ENCODE measurements at regions not wholly inside any gene's neighbourhood (a gene's known extent, or its start where the extent isn't known, plus 50 kb on each side); places are given as distances from the start of the nearest gene placed in this dataset.

- DNase-seq (ENCODE audit: low spot score), result peak; percentile 30
Measured at GRCh38 chr9:16133556-16134227, 580.8 kb downstream of the CCDC171 start.

DNA sequence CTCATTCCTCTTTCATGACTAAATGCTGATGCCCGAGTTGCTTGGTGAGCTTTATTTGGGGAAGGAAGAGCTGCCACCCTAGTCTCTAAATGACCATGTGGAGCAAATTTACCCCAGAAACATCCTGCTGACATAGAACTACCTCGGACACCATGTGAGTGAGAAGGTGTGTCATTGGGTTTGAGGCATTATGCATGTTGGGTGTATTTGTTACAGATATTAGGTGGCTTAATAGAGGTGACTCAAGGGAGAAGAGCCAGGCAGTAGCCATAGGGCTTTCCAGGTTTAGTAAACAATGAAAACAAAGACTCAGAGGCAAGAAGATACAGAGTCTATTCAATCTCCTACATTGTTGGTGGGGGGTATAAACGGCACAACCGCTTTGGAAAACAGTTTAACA, 581.5 kb downstream of the CCDC171 start:
- DNase-seq (ENCODE audit: low spot score), result no peak

DNA sequence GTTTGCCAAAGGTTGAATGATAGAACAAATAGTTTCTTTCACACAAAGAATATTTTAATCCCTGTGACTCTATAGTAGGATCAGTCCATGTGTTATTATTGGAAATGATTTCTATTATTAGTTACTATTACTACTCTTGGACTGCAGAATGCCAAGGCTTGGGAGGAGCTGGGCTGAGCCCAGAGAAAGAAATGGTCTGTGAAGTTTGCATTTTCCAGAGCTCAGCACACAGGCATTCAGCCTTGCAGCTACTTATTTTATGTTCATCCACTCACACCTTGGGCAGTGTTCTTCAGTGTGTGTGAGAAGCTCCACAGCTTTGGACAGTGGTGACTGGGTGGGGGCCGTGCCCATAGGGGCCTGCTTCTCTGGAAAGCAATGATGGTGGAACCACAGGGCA, 583.1 kb downstream of the CCDC171 start:
- DNase-seq (ENCODE audit: low spot score), result no peak

DNA sequence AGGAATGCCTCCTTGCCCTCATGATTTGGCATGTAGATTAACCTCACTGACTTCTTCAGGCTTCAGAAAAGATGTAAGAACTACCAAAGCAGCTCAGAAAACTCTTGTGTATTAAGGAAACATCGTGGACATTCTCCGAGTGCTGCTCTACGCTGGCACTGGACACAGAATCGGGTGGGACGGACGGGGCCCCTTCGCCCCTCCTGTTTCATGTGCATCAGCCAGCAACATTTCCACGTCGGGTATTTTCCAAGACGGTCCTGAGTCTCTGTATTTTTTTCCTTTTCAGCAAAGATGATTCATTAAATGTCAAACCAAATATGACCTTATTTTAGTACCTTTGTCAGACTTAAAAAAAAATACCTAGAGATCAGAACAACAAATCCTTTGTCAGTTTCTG, 583.6 kb downstream of the CCDC171 start:
- no peak for DNase-seq (ENCODE audit: low spot score)

- DNase-seq (ENCODE audit: low spot score), result no peak
Measured at GRCh38 chr9:16136961-16137360, 584.1 kb downstream of the CCDC171 start.

GRCh38 chr9:16138561-16139491, 586.0 kb downstream of the CCDC171 start:
- no peak for DNase-seq (ENCODE audit: low spot score)

DNA sequence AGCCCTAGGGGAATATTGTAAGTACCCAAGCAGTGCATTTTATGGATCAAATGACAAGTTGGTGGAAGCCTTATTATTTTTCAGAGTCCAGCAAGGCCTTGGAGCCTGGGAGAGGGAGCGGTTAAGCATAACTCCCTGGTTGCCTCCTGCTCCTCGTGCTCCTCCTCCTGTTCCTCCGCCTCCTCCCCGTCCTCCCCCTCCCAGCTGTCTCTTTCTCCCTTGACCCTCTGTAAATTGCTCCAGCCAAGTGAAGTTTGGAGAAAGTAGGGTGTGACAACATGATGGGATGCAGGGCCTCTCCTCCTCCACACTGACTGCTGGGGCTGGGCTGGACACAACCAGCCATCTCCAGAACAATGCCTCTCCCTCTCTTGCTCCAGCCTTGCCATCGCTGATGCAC, 586.9 kb downstream of the CCDC171 start:
- DNase-seq (ENCODE audit: low spot score), result no peak

DNA sequence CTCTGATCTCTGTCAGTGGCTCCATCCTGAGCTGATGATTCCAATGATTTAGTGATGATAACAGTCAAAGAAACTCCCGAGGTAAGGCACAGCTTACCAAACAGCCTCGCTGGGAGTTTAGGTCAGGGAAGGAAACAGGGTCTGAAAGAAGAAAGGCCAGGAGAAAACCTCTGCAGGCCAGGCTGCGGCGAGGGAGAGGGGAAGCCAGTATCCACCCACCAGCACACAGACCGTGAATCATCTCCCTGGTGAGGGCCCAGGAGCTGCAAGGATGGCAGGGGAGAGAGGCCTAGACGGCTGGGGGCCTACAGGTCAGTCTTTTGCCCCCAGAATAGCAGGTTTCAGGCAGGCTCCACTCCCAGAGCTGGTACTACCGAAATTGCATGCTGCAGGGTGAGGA, 590.5 kb downstream of the CCDC171 start:
- no peak for DNase-seq (ENCODE audit: low spot score)

DNA sequence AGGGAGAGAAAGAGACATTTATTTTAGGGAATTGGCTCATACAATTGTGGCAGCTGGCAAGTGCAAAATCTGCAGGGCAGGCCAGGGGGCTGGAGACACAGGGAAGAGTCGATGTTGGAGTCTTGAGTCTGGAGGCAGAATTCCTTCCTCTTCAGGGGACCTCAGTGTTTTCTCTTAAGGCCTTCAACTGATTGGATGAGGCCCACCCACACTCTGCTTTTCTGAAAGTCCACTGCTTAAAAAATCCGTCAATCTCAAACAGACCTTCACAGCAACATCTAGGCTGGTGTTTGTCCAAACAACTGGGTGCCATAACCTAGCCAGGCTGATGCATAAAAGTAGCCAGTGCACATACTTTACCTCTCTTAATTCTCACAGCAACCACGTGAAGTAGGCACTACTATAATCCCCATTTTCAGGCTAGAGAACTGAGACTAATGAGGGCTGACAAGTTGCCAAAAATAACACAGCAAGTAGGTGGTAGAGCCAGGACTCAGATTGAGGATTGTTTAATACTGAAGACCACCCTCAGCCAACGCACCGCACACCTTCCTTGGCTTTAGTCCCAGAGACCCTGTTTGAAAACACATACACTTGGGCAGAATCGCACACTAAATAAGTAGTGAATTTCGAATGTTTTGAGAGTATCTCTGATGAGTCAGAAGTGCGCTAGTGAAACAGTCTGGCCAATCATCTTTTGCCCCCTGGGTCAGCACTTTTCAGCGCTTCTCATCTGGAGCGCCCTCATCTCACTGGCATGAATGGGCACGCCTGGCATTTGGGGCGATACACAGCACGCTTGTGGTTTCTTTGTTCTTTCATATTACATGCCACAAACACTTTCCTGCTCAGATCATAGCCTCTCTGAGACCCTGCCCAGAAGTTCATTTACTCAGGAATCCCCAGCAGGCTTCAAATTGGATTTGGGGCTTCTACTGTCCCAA, 591.4 kb downstream of the CCDC171 start:
- no peak for DNase-seq (ENCODE audit: low spot score)

- no peak for DNase-seq (ENCODE audit: low spot score)
Measured at GRCh38 chr9:16145196-16145950, 592.5 kb downstream of the CCDC171 start.

GRCh38 chr9:16147726-16148125, 594.9 kb downstream of the CCDC171 start:
- no peak for DNase-seq (ENCODE audit: low spot score)

DNA sequence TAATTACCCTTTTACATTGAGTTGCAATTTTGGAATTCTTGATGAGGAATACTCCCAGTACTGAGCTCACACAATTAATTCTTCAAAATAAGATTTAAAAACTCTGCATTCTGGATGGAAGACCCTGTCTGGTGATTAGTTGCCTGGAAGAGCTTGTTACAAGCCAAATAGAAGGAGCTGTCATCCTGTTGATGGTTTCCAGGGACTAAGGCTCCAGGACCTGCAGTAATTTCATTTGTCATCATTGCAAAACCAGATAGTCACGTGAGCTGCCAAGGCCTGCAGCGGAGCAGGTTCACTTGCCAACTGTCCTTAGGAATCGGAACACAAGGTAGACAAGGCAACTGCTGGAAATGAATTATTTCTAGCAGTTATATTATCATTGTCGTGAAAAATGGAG, 597.7 kb downstream of the CCDC171 start:
- DNase-seq (ENCODE audit: low spot score), result no peak

DNA sequence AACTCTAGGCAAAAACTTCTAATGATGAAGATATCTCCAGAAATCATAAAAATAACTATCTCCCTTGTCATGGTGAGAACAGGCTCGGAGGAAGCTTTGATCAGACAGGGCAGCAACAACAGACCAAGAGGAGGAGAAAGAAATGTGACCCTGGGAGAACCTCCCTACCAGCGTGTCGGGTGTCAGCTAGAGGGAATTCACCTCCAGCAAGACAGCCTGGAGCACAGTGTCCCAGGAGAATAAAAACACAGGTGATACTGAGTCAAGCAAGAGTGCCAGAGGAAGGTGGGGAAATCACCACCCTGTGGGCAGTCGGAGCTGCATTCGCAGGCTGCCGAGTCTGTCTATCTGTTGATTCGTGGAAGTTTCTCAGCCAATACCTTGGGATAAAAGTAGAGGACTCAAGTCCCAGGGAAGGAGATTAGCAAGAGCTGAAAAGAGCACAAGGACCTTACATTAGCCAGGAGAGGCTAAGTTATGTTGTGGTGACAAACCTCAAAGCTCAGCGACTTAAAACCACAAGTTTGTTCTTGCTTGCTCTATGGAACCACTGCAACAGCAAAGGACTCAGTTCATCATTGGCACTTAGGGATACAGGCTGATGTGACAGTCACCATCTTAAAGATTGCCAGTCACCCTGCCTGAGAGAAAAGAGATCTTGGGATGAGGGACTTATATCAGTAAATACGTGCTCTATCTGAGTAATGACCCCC, 598.3 kb downstream of the CCDC171 start:
- no peak for DNase-seq (ENCODE audit: low spot score)

DNA sequence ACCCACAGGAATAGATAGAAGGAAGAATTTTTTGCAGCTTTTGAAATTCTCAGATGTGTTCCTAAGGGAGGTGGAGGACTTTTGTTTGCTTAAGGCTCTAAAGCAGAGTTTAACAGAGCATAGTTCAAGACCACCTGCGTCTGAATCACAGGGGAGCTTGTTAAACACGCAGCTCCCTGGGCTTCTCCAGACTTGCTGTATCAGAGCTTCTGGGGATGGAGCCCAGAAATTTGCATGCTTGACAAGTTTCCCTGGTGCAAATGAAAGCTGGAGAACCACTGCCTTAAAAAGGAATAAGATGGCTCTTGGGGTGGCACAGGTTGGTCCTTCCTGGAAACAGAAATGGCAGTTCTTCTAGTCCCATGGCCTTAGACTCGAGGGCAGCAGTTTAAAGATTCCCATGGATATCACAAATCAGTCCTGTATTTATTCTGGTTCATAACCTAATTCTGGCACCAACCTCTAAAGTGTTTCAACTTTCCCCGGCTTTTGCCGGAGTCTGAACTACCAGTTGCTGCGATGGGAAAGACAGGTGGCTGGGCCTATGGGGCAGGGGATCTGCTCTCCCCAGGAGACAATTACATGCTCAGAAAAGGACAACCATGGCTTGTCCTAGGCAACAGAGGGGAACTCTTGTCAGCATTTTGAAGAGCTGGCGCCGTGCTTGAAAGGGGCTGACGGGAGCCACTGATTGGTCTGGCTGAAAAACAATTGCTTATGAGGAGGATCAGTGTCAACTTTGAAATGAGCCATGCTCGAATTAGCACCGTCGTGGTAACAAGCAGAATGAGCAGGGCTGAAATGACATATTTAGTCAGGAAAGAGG, 599.6 kb downstream of the CCDC171 start:
- DNase-seq (ENCODE audit: low spot score), result no peak

GRCh38 chr9:16153221-16153620, 600.4 kb downstream of the CCDC171 start:
- DNase-seq (ENCODE audit: low spot score), result no peak

DNA sequence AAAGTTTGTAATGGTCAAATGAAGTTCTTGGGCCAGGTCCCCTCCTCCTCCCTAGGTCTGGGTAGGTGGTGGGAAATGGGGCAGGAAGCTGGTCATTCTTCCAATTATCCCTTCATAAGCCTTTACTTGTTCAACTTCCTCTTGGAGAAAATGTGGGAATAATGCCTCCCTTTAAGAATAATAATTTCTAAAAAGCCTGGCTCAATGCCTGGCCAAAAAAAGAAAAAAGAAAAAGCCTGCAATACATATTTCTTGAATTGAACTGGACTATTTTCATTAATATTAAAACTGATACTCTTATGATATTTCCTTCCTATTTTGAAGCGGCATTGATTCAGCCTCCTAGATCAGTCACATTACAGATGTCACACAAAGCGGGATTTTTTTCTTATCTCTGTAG, 600.9 kb downstream of the CCDC171 start:
- DNase-seq (ENCODE audit: low spot score), result no peak

GRCh38 chr9:16154521-16155078, 601.8 kb downstream of the CCDC171 start:
- no peak for DNase-seq (ENCODE audit: low spot score)

DNA sequence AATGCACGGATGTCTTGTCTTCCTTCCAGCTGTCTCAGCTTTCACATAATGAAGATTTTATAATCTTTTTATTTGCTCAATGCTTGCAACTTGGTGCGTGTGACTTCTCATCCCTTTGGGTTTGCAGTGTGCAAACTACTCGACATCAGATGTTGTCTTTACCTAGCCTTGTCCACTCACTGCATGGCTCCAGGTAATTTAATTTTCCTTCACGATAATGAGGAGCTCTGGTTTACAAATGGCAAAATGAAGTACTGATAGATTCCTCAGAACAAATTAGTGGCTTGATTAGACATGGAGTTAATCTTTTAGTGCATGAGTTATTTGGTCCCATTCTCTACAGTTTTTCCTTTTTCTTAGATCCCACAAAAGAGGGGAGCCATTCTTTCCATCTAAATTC, 603.0 kb downstream of the CCDC171 start:
- no peak for DNase-seq (ENCODE audit: low spot score)

- DNase-seq (ENCODE audit: low spot score), result no peak
Measured at GRCh38 chr9:16157216-16157615, 604.4 kb downstream of the CCDC171 start.

DNA sequence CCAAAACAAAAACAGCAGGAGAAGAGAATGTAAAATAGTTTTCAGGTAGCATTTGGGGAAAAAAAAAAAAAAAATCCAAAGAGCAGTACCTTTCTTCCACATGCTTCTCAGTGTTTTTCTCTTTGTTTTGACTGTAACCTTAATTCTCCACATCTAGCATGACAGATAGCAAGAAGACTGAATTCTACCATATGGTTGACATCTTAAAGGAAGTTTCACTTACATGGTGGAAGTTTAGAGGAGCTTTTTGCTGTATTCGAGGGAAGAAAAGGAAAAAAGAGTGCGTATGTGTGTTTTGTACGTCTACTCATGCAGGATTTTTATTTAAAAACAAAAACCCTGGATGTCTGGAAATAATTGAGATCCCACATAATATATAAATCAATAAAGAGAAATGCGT, 604.8 kb downstream of the CCDC171 start:
- no peak for DNase-seq (ENCODE audit: low spot score)
